GM21515 (cell line): ENCODE measurements at regions not wholly inside any gene's neighbourhood (a gene's known extent, or its start where the extent isn't known, plus 50 kb on each side); places are given as distances from the start of the nearest gene placed in this dataset.
"Not testable (repeated sequence)": the region's sequence is repeated elsewhere in the genome, so short reads cannot be mapped to it uniquely, and the experiment has no call there.

Experiments used
- ATAC-seq: cut with Tn5 transposase; IDR thresholded peaks from one replicate; pipeline ENCODE4 v1.9.1; 2021; ENCODE audit not compliant: unreplicated experiment

DNA sequence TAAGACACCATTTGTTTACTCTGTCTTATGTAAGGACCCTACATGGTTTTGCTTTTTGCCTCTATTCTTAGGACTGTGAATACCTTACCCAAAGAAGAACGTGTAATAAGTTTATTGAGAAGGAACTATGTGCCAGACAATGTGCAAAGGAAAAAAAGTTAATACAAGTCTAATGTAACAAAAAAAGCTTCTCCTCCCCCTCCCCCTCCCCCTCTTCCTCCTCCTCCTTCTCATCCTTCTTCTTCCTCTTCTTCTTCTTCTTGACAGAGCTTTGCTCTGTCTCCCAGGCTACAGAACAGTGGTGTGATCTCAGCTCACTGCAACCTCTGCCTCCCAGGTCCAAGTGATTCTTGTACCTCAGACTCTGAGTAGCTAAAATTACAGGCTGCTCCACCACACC lies 50.9 kb upstream of the MITF start:
- no peak for ATAC-seq

DNA sequence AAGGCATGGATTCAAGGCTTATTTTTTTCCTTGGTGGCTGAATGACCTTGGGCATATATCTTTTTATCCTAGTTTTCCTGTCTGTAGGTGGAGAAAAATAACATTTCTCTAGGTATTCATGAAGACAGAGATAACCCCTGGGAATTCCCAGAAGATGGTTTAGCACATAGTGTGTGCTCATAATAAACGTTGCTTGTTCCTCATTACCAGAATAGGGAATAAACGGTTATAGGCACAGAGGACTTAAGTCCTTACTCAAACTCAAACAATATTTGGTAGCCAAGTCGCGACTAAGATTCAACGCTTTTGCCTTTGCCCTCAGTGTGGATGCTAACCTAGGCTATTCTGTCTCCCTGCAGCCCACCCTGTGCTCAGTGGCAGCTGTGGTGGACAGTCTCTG lies 51.6 kb upstream of the MITF start:
- no peak for ATAC-seq

DNA sequence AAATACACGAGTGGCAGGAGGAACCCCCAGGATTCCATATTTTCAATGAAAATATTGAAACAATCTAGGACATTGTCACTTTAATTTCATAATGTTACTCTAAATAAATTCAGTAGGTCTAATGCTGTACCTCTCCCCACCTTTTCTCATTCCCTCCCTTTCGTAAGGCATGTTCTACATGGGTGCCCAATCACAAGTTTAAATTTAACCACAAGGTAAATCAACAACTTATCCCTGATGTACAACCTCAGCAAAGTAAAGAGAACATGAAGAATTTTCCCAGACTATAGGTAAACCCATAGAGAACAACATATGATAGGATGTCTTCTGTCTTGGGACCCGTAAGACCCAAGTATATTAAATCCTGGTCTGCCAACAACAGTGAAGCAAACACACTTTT lies 53.2 kb upstream of the MITF start:
- ATAC-seq = no peak

- ATAC-seq = no peak
These were observed 54.8 kb upstream of the MITF start for GRCh38 chr3:69684309-69684961.

DNA sequence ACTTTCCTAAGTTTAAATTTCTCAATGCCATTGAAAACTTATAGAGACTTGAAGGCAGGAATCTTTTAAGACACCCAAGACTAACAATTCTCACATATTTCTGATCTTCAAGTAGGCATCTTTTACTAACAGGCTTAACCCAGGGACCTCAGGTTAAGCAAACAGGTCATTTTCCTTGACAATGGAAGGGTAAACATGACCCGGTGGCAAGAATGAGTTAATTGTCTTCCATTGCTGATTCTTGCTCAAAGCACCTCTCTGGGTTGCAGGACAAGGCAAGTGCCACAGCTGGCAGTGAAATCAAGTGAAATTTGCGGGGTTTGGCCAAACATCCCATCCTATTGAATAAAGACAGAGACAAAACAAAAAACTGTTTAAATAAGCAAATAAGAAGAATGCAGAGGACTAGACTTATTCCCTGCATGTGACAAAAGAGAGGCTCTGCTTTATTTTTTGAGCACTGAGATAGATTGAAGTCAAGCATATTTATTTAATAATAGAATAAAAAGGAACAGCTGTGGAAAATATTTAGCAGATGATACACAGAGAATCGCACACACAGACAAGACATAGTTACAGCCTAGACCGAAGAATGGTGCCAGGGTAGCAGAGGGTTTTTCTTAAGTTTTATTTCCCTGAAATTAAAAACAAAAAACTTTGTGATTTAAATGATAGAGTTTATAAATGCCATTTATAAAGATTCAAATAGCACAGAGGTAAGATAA lies 56.0 kb upstream of the MITF start:
- no peak for ATAC-seq

GRCh38 chr3:69677456-69677855 lies 61.8 kb upstream of the MITF start:
- not testable (repeated sequence) for ATAC-seq

GRCh38 chr3:69675786-69676530 lies 63.3 kb upstream of the MITF start:
- ATAC-seq = no peak

GRCh38 chr3:69674752-69675151 lies 64.5 kb upstream of the MITF start:
- no peak for ATAC-seq

DNA sequence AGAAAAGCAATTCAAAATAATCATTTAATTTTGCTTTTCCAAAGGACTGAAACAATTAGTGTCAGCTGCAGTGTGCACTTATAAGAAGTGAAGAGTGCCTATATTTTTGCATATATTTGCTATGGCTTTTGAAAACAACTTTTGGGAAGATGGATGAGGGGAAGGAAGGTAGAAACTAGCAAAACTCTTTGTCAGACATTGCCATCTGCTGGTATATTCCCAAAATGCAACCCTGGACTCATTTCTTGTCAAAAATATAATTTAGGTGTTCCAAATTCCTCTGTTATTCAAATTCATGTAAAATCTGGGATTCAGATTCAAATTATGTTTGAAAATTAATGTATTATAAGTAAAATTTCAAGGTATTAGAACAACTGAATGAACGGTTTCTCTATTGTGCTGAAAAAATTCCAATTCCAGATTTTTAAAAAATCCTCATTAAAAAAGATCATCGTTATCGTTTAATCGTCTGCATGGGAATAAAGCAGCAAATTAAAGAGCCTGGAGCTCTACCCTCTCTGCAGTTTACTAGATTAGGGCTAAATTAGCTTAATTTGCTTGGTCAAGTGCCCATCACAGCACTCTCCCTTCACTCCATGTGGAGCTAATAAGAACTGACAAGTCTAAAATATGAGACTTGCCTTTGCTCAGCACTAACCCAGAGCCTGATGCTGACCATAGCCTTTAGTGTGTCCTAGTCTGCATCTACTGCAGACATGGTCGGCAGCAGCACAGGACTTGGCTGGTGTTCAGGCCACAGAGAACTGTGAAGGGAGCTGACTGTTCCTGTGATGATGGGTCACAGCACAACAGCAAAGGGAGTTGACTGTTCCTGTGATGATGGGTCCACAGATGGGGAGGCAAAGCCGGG lies 67.9 kb upstream of the MITF start:
- ATAC-seq = no peak

DNA sequence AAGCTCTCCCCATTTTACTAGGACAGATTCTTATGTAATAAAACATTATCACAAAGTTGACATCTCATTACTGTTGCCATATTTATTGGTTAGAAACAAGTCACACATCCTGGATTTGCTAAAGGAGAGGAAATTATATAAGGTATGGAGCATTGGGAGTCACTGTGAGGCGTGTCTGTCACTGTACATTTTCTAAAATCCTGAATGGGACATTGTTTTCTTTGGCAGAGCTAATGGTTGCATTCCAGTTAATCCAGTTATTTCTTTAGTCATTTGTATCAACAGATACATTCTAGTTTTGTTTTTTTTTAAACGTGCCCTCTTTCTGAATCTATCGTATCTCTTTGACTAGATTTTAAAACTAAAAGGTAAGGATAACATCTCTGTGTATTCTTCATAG lies 70.2 kb upstream of the MITF start:
- ATAC-seq = no peak

DNA sequence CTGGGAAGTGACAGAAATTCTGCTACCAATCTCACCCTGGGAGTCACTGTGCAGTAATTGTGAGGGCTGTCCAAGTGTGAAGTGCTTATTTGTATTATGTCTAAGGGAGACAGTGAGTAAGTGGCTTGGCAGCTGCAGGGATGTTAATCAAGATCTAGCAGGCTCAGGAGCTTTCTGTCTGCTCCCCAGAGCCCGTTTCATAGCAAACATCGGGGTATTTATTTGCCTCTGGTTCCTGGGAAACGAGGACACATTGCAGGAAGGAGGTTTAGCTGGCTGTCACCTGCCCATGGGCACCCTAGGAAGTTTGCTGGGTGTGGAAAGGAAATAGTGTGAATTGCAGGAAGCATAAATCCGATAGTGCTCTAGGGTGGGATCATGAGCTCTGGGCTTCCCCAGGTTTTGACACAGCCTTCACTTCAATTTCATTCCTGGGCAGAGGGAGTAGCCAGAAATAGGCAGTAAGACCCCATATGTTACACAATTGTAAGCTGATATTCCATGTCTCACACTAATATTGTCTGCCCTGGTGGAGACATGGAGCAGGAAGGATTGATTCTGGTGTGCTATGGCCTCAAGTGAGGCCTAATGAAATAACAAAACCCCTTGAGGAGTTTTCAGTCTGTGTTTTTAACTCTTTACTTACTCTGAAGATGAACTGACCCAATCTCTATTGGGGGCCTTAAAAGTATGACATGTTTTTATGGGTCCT lies 74.1 kb upstream of the MITF start:
- no peak for ATAC-seq

- no peak for ATAC-seq
These were observed 78.6 kb upstream of the MITF start for GRCh38 chr3:69660631-69661030.

DNA sequence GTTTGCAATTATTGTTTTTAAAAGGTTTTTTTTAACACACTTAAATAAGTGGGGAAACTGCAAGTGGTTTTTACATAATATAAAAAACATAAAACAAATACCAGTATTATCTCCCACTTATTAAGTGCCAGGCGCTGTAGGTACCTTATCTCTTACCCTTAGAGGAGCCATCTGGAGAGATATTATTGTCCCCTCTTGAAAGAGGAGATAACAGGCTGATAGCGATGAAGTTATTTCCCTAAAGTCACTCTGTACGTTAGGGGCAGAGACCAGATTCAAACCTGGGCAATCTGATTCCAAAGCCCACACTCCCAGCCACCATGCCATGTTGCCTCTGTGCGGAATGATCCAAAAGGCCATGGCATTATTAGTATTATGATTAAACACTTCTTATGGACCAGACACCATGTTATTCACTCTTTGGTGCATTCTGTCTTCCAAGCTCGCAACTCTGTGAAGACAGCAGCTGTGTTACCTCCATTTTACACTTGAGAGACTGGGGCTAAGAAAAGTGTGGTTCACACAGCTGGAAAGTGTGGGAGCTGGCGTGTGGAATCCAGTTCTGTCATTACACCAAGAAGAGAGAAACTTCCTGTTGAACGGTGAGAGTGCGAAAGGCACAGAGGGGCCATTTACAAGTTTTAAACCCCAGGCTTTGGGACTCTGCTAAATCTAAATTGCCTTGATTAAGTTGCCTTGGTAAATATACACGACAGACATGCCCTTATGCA lies 79.9 kb upstream of the MITF start:
- no peak for ATAC-seq

DNA sequence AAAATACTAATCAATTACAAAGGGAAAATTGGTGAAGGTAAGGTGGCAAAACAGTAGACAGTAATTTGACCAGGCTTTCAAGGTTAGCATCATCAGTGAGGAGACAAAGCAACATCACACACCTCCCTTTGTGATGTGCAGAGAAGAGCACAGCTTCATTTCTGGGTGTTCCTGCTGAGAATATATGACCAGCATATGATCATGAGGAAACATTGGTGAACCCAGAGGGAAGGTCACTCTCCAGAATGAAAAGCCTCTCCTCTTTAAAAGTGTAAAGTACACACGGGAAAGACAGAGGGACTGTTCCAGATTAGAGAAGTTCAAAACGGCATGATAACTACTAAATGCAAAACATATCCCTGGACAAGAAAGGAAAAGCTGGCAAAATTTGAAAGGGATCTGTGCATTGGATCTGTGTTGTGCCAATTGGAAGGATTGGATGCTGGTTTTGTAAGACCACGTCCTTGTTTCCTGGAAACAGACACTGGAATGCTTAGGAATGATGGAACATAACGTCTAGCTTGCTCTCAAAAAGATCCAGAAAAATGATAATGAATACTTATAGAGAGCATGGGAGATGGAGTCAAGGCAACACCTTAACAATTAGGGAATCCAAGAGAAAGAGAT lies 80.6 kb upstream of the MITF start:
- no peak for ATAC-seq

DNA sequence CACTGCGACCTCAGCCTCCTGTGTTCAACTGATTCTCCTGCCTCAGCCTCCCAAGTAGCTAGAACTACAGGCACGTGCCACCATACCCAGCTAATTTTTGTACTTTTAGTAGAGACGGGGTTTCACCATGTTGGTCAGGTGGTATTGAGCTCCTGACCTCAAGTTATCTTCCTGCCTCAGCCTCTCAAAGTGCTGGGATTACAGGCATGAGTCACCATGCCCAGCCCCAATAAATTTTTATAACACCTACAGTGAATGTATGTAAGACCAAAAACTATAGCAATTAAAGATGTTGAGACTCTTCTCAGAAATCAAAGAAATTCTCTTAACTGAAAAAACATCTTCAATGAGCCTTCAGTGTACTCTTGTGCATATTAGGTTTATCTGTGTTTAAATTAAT lies 82.2 kb upstream of the MITF start:
- not testable (repeated sequence) for ATAC-seq

DNA sequence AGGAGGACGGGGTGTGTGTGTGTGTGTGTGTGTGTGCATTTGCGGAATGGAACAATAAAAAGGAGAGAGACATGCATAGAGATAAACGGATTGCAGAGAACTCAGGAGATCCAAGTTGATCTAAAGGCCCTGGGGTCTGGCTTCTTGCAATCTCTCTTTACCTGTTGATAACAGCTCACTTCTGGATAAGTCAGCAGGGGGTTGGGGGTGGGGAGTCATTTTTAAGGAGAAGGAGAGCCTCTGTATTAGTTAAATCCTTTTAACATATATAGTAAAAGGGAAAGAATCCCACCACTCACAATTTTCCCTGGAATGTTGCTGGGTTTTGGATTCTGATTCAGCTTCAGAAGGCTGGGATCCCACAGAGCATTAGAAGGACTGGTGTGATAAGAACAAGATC lies 87.5 kb upstream of the MITF start:
- ATAC-seq = no peak

DNA sequence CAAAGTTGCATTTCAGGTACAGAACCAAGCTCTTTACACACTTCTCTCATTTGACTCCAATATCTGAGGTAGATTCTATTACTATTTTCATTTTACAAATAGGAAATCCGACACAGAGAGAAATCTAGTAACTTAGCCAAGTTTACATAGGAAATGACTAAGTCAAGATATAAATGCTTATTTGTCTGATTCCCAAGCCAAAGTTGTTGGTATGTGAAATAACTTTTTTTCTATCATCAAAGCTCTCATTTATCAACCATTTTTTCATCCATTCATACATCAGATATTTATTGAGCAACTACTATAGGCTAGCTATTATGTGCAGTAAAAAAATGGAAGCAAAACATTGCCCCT lies 89.2 kb upstream of the MITF start:
- ATAC-seq = no peak

DNA sequence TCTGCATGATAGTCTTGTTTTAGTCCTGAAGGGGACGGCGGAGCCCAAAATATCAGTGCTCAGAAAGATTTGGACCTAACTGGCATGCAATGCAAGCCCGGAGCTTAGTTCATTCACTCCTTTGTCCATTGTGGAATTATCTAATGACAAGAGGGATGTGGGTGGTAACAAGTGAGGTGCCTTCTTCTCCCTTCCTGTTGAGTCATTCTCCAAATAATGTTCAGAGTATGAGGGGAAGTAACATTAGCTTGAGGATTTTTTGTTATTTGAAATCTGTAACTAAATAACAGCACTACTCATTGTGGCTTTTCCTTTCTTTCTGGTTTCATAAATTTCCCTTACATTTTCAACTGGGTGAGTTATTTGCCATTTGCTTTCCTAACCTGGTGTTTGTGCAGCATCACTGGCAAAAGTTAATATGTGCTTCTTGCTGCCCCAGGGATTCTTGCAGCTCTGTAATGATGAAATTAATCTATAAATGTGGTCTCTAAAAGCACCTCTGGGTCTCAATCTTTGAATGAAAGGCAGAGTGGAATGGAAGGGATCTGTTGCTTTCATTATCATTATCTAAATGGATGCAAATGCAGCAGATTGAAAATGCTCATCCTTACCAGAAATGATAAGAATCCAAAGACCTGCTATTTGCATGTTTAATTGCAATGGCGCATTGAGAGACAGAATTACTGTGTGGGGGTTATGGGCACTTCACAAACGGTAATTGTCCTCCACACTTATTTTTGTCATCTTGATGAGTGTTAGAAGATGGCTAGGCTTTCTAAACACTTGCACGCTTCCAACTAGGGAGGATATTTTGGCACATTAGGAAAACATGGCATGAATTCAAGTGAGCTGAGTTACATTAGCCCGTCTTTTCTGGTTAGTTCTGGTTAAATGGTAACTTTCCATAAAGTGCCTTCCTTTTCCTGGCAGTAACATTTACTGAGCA lies 89.9 kb upstream of the MITF start:
- ATAC-seq = no peak
